ENCODE measurements at regions not wholly inside any gene's neighbourhood (a gene's known extent, or its start where the extent isn't known, plus 50 kb on each side); places are given as distances from the start of the nearest gene placed in this dataset.

DNA sequence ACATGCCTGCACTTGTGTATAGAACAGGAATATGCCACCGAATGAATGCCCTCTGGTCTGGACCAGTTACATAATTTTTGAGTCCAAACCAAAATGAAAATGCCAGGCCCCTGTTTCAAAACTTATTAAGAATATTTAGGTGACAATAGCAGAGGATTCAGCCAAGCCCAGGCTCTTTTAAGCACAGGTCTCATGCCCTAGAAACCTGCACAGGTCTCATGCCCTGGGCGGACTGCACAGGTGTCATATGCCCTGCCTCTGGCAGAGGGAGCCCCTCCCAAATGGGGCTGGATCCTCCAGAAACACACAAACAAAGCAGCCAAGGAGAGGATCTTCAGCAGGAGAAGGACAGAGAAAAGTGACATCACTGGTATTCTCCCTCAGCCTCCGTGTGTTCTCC is 605.4 kb upstream of the NRP1 start:
- Histone ChIP-seq H3K4me1 (ENCODE audit: insufficient read depth, low read length) (no peaks in the 10 kb centered on the region), H3K9me3 (ENCODE audit: insufficient read depth, low read length, severe bottlenecking) (no peaks in the 10 kb centered on the region), H3K79me2 (ENCODE audit: insufficient read depth, low read length) (no peaks in the 10 kb centered on the region), H3K4me3 (ENCODE audit: low read depth in 1 of 2, low read length in 2 of 2) (no peak overlapping the region), H4K20me1 (ENCODE audit: insufficient read depth, low read length) (no peaks in the 10 kb centered on the region), H3K27ac (ENCODE audit: low read length) (no peak overlapping the region), H3K4me2 (ENCODE audit: insufficient read depth, low read length) (no peak overlapping the region), H2AFZ (ENCODE audit: low read depth, low read length) (no peak overlapping the region), H3K9ac (ENCODE audit: low read depth, low read length) (no peak overlapping the region), H3K36me3 (ENCODE audit: insufficient read depth, low read length) (no peaks in the 10 kb centered on the region), H3K27me3 (ENCODE audit: insufficient read depth, low read length, poor library complexity) (peaks cover 5% of the 10 kb centered on the region)
- ATAC-seq (ENCODE audit: insufficient read depth, low read depth), result no peak
- TF ChIP-seq EZH2 (IDR thresholded peaks at IDR 0.05; ENCODE audit: borderline replicate concordance, low read depth, low read length, severe bottlenecking), result no peak
- TF ChIP-seq, protein P1, sequence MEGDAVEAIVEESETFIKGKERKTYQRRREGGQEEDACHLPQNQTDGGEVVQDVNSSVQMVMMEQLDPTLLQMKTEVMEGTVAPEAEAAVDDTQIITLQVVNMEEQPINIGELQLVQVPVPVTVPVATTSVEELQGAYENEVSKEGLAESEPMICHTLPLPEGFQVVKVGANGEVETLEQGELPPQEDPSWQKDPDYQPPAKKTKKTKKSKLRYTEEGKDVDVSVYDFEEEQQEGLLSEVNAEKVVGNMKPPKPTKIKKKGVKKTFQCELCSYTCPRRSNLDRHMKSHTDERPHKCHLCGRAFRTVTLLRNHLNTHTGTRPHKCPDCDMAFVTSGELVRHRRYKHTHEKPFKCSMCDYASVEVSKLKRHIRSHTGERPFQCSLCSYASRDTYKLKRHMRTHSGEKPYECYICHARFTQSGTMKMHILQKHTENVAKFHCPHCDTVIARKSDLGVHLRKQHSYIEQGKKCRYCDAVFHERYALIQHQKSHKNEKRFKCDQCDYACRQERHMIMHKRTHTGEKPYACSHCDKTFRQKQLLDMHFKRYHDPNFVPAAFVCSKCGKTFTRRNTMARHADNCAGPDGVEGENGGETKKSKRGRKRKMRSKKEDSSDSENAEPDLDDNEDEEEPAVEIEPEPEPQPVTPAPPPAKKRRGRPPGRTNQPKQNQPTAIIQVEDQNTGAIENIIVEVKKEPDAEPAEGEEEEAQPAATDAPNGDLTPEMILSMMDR (IDR thresholded peaks at IDR 0.05; ENCODE audit: borderline replicate concordance, extremely low read depth, low read length, poor library complexity, severe bottlenecking), result no peak
- no peak for DNase-seq

DNA sequence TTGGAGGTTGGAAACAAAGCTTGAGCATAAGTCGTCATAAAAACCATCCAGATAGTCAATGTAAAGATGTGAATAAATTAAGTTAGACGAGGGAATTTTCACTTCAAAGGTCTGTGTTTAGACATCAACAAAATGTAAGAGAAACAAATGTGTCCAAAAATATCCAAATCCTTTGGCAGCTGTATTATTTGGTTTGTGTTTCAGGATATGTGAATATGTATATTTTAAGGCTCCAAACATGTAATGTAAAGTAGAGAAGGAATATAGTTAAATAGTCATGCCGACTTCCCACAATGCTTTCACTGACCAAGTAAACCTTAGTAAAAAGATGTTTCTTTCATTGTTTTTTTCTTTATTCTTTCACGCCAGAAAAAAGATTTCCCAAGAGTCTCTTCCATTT is 604.9 kb upstream of the NRP1 start:
- H3K9ac ChIP-seq (ENCODE audit: low read depth, low read length), result no peak overlapping the region
- ATAC-seq (ENCODE audit: insufficient read depth, low read depth) (no peak), DNase-seq (no peak)
- H3K27me3 ChIP-seq (ENCODE audit: insufficient read depth, low read length, poor library complexity), result peaks cover 5% of the 10 kb centered on the region
- H3K79me2 ChIP-seq (ENCODE audit: insufficient read depth, low read length), result no peaks in the 10 kb centered on the region
- no peak overlapping the region for H2AFZ ChIP-seq (ENCODE audit: low read depth, low read length)
- no peak overlapping the region for H3K27ac ChIP-seq (ENCODE audit: low read length)
- H3K9me3 ChIP-seq (ENCODE audit: insufficient read depth, low read length, severe bottlenecking), result no peaks in the 10 kb centered on the region
- H3K4me3 ChIP-seq (ENCODE audit: low read depth in 1 of 2, low read length in 2 of 2), result no peak overlapping the region
- H3K36me3 ChIP-seq (ENCODE audit: insufficient read depth, low read length), result no peaks in the 10 kb centered on the region
- H4K20me1 ChIP-seq (ENCODE audit: insufficient read depth, low read length), result no peaks in the 10 kb centered on the region
- H3K4me2 ChIP-seq (ENCODE audit: insufficient read depth, low read length), result no peak overlapping the region
- TF ChIP-seq EZH2 (IDR thresholded peaks at IDR 0.05; ENCODE audit: borderline replicate concordance, low read depth, low read length, severe bottlenecking), result no peak
- TF ChIP-seq, protein P1 (IDR thresholded peaks at IDR 0.05; ENCODE audit: borderline replicate concordance, extremely low read depth, low read length, poor library complexity, severe bottlenecking), result no peak
- no peaks in the 10 kb centered on the region for H3K4me1 ChIP-seq (ENCODE audit: insufficient read depth, low read length)

DNA sequence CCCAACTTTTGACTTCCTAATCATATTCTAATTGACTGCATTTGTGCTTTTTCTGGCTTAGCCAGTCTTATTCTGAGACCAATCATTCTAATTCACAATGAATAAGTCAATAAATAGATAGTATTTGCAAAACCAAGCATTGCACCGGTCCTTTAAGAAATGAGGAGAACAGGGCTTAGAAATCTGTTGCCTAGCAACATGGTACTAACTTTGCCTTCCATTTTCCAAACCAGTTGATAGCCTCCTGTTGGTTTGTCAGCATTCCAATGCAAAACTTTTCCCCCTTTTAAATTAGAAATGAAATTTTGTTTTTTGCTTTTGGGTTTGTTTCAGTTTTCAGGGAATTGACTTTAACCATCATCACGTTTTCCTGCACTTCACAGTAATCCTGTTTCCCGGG is 603.5 kb upstream of the NRP1 start:
- Histone ChIP-seq H3K4me1 (ENCODE audit: insufficient read depth, low read length) (no peaks in the 10 kb centered on the region), H3K27me3 (ENCODE audit: insufficient read depth, low read length, poor library complexity) (peaks cover 5% of the 10 kb centered on the region), H3K4me3 (ENCODE audit: low read depth in 1 of 2, low read length in 2 of 2) (no peak overlapping the region), H4K20me1 (ENCODE audit: insufficient read depth, low read length) (no peaks in the 10 kb centered on the region), H3K9ac (ENCODE audit: low read depth, low read length) (no peak overlapping the region), H3K27ac (ENCODE audit: low read length) (no peak overlapping the region), H3K9me3 (ENCODE audit: insufficient read depth, low read length, severe bottlenecking) (no peaks in the 10 kb centered on the region), H2AFZ (ENCODE audit: low read depth, low read length) (no peak overlapping the region), H3K36me3 (ENCODE audit: insufficient read depth, low read length) (no peaks in the 10 kb centered on the region), H3K4me2 (ENCODE audit: insufficient read depth, low read length) (no peak overlapping the region), H3K79me2 (ENCODE audit: insufficient read depth, low read length) (no peaks in the 10 kb centered on the region)
- ATAC-seq (ENCODE audit: insufficient read depth, low read depth), result no peak
- no peak for DNase-seq
- TF ChIP-seq, protein P1 (IDR thresholded peaks at IDR 0.05; ENCODE audit: borderline replicate concordance, extremely low read depth, low read length, poor library complexity, severe bottlenecking), result no peak
- TF ChIP-seq EZH2 (IDR thresholded peaks at IDR 0.05; ENCODE audit: borderline replicate concordance, low read depth, low read length, severe bottlenecking), result no peak
